IMR-90 (cell line): ENCODE measurements at regions not wholly inside any gene's neighbourhood (a gene's known extent, or its start where the extent isn't known, plus 50 kb on each side); places are given as distances from the start of the nearest gene placed in this dataset.

ENCODE experiments used
- CEBPB ChIP-seq: IDR thresholded peaks from 2 replicates; pipeline ENCODE4 v1.6.1; 2012; ENCODE audit warnings: low read depth, low read length, improper control_type of control experiment
- FOS ChIP-seq: fragments of 150-350 bp; IDR thresholded peaks from 2 replicates; pipeline ENCODE4 v1.6.1; 2016; ENCODE audit warnings: low read depth, low read length
- MAFK ChIP-seq: IDR thresholded peaks from 2 replicates; pipeline ENCODE4 v1.6.1; 2012; ENCODE audit warnings: low read depth, low read length, improper control_type of control experiment
- MAZ ChIP-seq: IDR thresholded peaks from 2 replicates; pipeline ENCODE4 v1.6.1; 2012; ENCODE audit warnings: low read depth, mild to moderate bottlenecking, low read length, improper control_type of control experiment, moderate library complexity, borderline replicate concordance
- MXI1 ChIP-seq: IDR thresholded peaks from 2 replicates; pipeline ENCODE4 v1.6.1; 2012; ENCODE audit warnings: low read depth, mild to moderate bottlenecking, low read length, moderate library complexity, borderline replicate concordance
- NFE2L2 ChIP-seq: fragments of 150-350 bp; IDR thresholded peaks from 2 replicates; pipeline ENCODE4 v1.6.1; 2016; ENCODE audit warnings: low read depth, mild to moderate bottlenecking, low read length
- POLR2A ChIP-seq: IDR thresholded peaks from 2 replicates; pipeline ENCODE4 v1.6.1; 2012; ENCODE audit warnings: mild to moderate bottlenecking, low read depth, low read length
- RAD21 ChIP-seq: IDR thresholded peaks from 2 replicates; pipeline ENCODE4 v1.6.1; 2012; ENCODE audit warnings: low read length, improper control_type of control experiment
- RFX5 ChIP-seq: IDR thresholded peaks from 2 replicates; pipeline ENCODE4 v1.8.0; 2012; ENCODE audit warnings: low read depth, mild to moderate bottlenecking, low read length, moderate library complexity
- SMC3 ChIP-seq: fragments of 150-350 bp; IDR thresholded peaks from 2 replicates; pipeline ENCODE4 v1.6.1; 2016; ENCODE audit warnings: low read depth, mild to moderate bottlenecking, antibody characterized with exemption, low read length, moderate library complexity
- TF ChIP-seq, protein P1 (sequence below): conservative IDR thresholded peaks from 2 replicates; pipeline ENCODE4 v1.5.1; 2012; ENCODE audit warnings: mild to moderate bottlenecking, low read depth, low read length, improper control_type of control experiment
- TF ChIP-seq, protein P2 (sequence below): fragments of 150-350 bp; IDR thresholded peaks from 2 replicates; pipeline ENCODE4 v1.6.1; 2017; ENCODE audit warnings: mild to moderate bottlenecking, antibody characterized with exemption, low read length, low read depth

GRCh38 chr16:19936441-19936840 is 51.8 kb upstream of the GPRC5B start:
- TF ChIP-seq, protein P1, sequence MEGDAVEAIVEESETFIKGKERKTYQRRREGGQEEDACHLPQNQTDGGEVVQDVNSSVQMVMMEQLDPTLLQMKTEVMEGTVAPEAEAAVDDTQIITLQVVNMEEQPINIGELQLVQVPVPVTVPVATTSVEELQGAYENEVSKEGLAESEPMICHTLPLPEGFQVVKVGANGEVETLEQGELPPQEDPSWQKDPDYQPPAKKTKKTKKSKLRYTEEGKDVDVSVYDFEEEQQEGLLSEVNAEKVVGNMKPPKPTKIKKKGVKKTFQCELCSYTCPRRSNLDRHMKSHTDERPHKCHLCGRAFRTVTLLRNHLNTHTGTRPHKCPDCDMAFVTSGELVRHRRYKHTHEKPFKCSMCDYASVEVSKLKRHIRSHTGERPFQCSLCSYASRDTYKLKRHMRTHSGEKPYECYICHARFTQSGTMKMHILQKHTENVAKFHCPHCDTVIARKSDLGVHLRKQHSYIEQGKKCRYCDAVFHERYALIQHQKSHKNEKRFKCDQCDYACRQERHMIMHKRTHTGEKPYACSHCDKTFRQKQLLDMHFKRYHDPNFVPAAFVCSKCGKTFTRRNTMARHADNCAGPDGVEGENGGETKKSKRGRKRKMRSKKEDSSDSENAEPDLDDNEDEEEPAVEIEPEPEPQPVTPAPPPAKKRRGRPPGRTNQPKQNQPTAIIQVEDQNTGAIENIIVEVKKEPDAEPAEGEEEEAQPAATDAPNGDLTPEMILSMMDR = no peak
- no peak for TF ChIP-seq NFE2L2
- TF ChIP-seq MXI1 = no peak
- TF ChIP-seq POLR2A = no peak
- TF ChIP-seq, protein P2, sequence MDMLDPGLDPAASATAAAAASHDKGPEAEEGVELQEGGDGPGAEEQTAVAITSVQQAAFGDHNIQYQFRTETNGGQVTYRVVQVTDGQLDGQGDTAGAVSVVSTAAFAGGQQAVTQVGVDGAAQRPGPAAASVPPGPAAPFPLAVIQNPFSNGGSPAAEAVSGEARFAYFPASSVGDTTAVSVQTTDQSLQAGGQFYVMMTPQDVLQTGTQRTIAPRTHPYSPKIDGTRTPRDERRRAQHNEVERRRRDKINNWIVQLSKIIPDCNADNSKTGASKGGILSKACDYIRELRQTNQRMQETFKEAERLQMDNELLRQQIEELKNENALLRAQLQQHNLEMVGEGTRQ = no peak
- TF ChIP-seq RFX5 = no peak
- no peak for TF ChIP-seq CEBPB
- no peak for TF ChIP-seq MAFK
- no peak for TF ChIP-seq RAD21
- TF ChIP-seq FOS = no peak
- TF ChIP-seq MAZ = no peak
- TF ChIP-seq SMC3 = no peak
